ENCODE measurements at regions not wholly inside any gene's neighbourhood (a gene's known extent, or its start where the extent isn't known, plus 50 kb on each side); places are given as distances from the start of the nearest gene placed in this dataset.
A peak's percentile ranks its signal among the peaks of the same experiment; 100 is the strongest.
"Not testable (repeated sequence)": the region's sequence is repeated elsewhere in the genome, so short reads cannot be mapped to it uniquely, and the experiment has no call there.

- DNase-seq, result no peak
Observed at GRCh38 chr2:237196866-237197618, 111.4 kb downstream of the COPS8 start.

GRCh38 chr2:237198164-237198855 is 112.6 kb downstream of the COPS8 start:
- DNase-seq, result no peak

- no peak for DNase-seq
Observed at GRCh38 chr2:237199082-237199481, 113.4 kb downstream of the COPS8 start.

- DNase-seq, result no peak
Observed at GRCh38 chr2:237199577-237199976, 113.9 kb downstream of the COPS8 start.

GRCh38 chr2:237200462-237200861 is 114.8 kb downstream of the COPS8 start:
- DNase-seq, result no peak

GRCh38 chr2:237201461-237202287 is 116.0 kb downstream of the COPS8 start:
- DNase-seq, result peak; percentile 36 to 83

GRCh38 chr2:237202288-237203030 is 116.8 kb downstream of the COPS8 start:
- DNase-seq, result no peak

- DNase-seq, result no peak
Observed at GRCh38 chr2:237205043-237205541, 119.4 kb downstream of the COPS8 start.

- DNase-seq, result no peak
Observed at GRCh38 chr2:237205561-237205971, 119.9 kb downstream of the COPS8 start.

- DNase-seq, result peak in 1 of 2 donors; percentile 38
Observed at GRCh38 chr2:237207646-237208045, 122.0 kb downstream of the COPS8 start.

GRCh38 chr2:237208373-237209260 is 122.9 kb downstream of the COPS8 start:
- DNase-seq, result no peak

- DNase-seq, result no peak
Observed at GRCh38 chr2:237209885-237210284, 124.2 kb downstream of the COPS8 start.

- DNase-seq, result no peak
Observed at GRCh38 chr2:237210297-237210696, 124.6 kb downstream of the COPS8 start.

GRCh38 chr2:237210763-237211162 is 125.1 kb downstream of the COPS8 start:
- DNase-seq, result no peak

GRCh38 chr2:237212356-237213279 is 126.9 kb downstream of the COPS8 start:
- not testable (repeated sequence) for DNase-seq

- no peak for DNase-seq
Observed at GRCh38 chr2:237213315-237214022, 127.8 kb downstream of the COPS8 start.

GRCh38 chr2:237214030-237214675 is 128.5 kb downstream of the COPS8 start:
- DNase-seq, result no peak

GRCh38 chr2:237214963-237215362 is 129.3 kb downstream of the COPS8 start:
- DNase-seq, result no peak

- DNase-seq, result no peak
Observed at GRCh38 chr2:237217995-237218616, 132.4 kb downstream of the COPS8 start.

All from inflammatory macrophage treated with lipopolysaccharide for 1 hour (primary cell).